Motor neuron (in vitro differentiated cells): ENCODE measurements at regions not wholly inside any gene's neighbourhood (a gene's known extent, or its start where the extent isn't known, plus 50 kb on each side); places are given as distances from the start of the nearest gene placed in this dataset.

Experiments used
- ATAC-seq, 8 experiments: fragments of 200-7000 bp; cut with Tn5 transposase; replicated peaks in 6 of 8; 2 replicates each; pipeline ENCODE4 v1.8.0; 2021; ENCODE audit warnings: mild to moderate bottlenecking in 8 of 8, moderate library complexity in 8 of 8
- H3K27ac ChIP-seq, 2 donors: fragments of 250-450 bp; sonication (Bioruptor Pico); 2 replicates each; pipeline ENCODE4 v1.9.0; 2021; ENCODE audit warnings: antibody characterized with exemption in 2 of 2, mild to moderate bottlenecking in 2 of 2, moderate library complexity in 1 of 2
- H3K4me1 ChIP-seq, 2 donors: fragments of 250-450 bp; sonication (Bioruptor Pico); replicated peaks in 1 of 2; 2 replicates each; pipeline ENCODE4 v1.6.1; 2021; ENCODE audit warnings: antibody characterized with exemption in 2 of 2, mild to moderate bottlenecking in 2 of 2, moderate library complexity in 1 of 2
- H3K4me3 ChIP-seq, 5 donors: fragments of 250-450 bp; sonication (Bioruptor Pico); 2 replicates each; pipeline ENCODE4 v1.9.0; 2021; ENCODE audit warnings: antibody characterized with exemption in 5 of 5, mild to moderate bottlenecking in 5 of 5, moderate library complexity in 4 of 5
- WGBS, 10 experiments: fragments of 450-650 bp; shearing (Covaris generic); methylation state at CpG; one replicate each; pipeline ENCODE4 v1.0.0; 2022; 5-methylcytosine and 5-hydroxymethylcytosine counted together
- in situ Hi-C, 9 experiments: fragments of 400-800 bp; cut with MboI; loops; one replicate each; pipeline ENCODE4 v1.15.0; 2021; ENCODE audit warnings: low sequenced_read_pairs in 9 of 9, low pct_unique_long_range_greater_than_20kb in 2 of 9; ENCODE audit not compliant: unreplicated experiment in 9 of 9

DNA sequence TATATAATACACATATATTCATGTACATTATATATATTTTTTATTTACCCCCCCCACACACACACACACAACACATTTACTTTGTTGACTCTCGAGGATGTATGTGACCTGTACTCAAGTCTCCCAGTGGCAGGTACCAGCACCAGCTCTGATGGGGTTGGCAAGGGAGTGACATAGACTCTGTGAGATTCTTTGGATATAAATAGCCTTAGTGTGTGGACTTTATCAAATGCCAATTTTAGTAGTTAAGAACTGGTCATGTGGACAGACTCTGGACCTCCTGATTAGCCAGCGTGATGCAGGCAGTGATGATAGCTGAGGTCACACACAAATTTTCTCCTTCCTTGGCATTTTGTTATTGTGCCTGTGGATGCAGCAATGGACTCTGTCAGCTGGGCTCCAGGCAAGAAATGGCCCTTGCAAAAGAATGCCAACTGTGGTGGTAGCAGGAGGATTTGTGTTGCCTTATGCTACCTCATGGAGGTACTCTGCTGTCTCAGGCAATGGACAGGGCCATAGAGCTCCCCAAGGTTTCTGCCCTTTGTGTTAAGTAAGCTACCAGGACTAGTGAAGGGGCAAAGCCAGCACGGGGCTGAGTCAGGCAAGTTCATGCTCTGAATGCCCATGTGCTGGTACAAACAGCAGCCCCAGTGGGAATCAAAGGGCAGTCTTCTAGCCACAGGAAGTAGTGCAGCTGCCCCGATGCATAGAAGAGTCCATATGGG lies 224.6 kb upstream of the ZWINT start:
- ATAC-seq: no peak
- no peak overlapping the region for H3K4me3 ChIP-seq
- in situ Hi-C loops: no loop called here
- 0 to 100% (median 74%) methylated on average over 1 to 3 of the region's 4 CpGs; no CpG with 5 or more reads in 2 of the 10 experiments for WGBS, 10 experiments
- no peak overlapping the region for H3K27ac ChIP-seq
- no peaks in the 10 kb centered on the region for H3K4me1 ChIP-seq

GRCh38 chr10:56583316-56583715 lies 222.3 kb upstream of the ZWINT start:
- WGBS, 10 experiments: 0 to 80% (median 18%) methylated on average over 1 of the region's 1 CpG; no CpG with 5 or more reads in 5 of the 10 experiments

DNA sequence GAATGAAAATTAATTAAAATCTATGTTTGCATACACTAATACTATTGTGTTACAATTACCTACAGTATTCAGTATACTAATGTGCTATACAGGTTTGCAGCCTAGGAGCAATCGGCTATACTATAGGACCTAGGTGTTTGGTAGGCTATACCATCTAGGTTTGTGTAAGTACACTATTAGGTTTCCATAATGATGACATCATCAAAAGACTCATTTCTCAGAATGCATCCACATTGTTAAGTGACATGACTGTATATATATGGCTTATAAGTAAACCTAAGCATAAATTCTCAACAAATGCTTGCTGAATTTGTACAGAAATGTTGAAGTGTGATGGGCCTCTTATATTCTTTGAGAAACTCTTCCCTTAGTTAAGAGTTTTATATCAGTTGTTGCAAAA lies 206.5 kb upstream of the ZWINT start:
- WGBS, 10 experiments: 0 to 100% (median 43%) methylated on average over 1 of the region's 1 CpG; no CpG with 5 or more reads in 4 of the 10 experiments

More at GRCh38 chr10:56583316-56583715, 222.3 kb upstream of the ZWINT start:
- no peak for ATAC-seq
- Histone ChIP-seq H3K4me1 (no peaks in the 10 kb centered on the region), H3K4me3 (no peak overlapping the region), H3K27ac (no peak overlapping the region)
- in situ Hi-C loops: no loop called here

DNA sequence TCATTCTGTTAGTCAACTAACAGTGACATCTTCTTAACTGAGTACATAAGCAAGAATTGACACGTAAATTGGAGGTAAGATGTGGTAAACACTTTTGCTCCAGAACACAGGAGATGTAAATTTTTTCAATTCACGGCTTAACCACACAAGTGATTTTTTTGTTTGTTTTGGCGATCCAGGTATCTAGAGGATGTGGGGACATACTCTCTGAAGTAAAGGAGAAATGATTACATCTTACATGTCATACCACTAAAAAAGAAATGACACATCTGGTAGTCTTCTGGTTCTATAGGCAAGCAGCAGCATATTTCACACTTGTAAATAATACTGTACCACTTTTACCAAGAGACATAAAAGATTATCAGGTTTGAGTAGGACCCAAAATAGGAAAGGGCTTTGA lies 200.3 kb upstream of the ZWINT start:
- Histone ChIP-seq H3K4me1 (peaks cover 0 to 6% of the 10 kb centered on the region in 2 donors), H3K27ac (no peak overlapping the region), H3K4me3 (no peak overlapping the region)
- 0 to 100% (median 80%) methylated on average over 1 to 3 of the region's 3 CpGs for WGBS, 10 experiments
- ATAC-seq: no peak
- in situ Hi-C loops: no loop called here

More for the DNA sequence above, 206.5 kb upstream of the ZWINT start:
- no peak overlapping the region for H3K4me3 ChIP-seq
- in situ Hi-C loops: no loop called here
- ATAC-seq: no peak
- H3K4me1 ChIP-seq: no peaks in the 10 kb centered on the region
- no peak overlapping the region for H3K27ac ChIP-seq

DNA sequence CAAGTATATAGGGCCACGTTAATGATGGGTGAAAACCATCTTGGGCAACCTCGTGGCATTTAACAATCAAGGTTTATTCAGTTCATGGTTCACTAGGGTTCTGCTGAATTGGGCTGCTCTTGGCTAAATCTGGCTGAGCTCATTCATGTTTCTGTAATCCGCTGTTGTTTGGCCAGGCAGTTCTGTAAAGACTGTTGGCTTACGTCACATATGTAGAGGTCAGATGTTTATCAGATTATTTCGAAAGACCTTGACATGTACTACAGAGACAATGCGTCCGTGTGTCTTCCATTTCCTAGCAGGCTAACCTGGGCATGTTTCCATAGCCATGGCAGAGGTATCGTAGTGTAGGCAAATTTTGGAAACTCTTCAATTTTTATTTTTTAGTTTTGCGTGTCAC lies 190.0 kb upstream of the ZWINT start:
- ATAC-seq: no peak
- Histone ChIP-seq H3K4me1 (no peaks in the 10 kb centered on the region), H3K4me3 (no peak overlapping the region), H3K27ac (no peak overlapping the region)
- WGBS, 10 experiments: 5 to 95% (median 79%) methylated on average over 3 to 9 of the region's 9 CpGs
- in situ Hi-C loops: no loop called here

DNA sequence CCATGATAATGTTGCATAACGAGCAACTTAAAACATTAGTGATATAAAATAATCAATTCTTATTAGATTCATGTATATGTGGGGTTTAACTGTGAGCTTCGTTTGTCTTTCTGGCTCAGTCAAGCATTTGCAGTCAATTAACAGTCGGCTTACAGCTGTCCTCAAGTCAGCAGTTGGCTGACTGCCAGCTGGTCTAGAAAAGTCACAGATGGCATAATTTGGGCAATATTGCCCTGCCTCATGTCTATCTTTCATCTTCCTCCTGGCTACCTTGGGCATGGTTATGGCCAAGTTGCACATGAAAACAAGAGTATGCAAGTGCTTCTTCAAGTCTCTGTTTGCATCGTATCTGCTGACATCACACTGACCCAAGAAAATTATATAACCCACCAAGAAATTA lies 186.1 kb upstream of the ZWINT start:
- in situ Hi-C loops: no loop called here
- no peak overlapping the region for H3K4me3 ChIP-seq
- WGBS, 10 experiments: 0 to 93% (median 62%) methylated on average over 1 to 4 of the region's 4 CpGs
- no peak overlapping the region for H3K27ac ChIP-seq
- no peak for ATAC-seq
- no peaks in the 10 kb centered on the region for H3K4me1 ChIP-seq

DNA sequence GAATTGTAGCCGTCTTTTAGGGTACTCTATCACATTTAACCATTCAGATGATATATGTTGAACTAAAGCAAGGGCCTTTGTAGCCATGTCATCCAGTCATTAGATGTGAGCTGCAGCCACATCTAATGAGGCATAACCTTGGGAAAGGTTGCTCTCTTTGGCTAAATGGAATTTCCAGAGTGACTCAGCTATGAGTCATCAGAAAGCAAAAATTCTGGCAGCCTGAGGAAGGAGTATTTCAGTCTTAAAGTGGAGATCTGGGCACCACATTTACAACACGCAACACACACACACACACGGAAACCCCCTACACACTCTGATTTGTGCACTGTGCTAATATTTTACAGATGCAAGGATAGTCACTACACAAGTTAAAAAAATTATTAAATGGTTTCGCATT lies 176.9 kb upstream of the ZWINT start:
- WGBS, 10 experiments: 10 to 100% (median 78%) methylated on average over 1 to 4 of the region's 4 CpGs; no CpG with 5 or more reads in 1 of the 10 experiments
- in situ Hi-C loops: no loop called here
- peak in 7 of 8 experiments; percentile 47 to 94 (median 72) for ATAC-seq

GRCh38 chr10:56522166-56522565 lies 161.1 kb upstream of the ZWINT start:
- 0 to 100% (median 80%) methylated on average over 1 to 3 of the region's 3 CpGs; no CpG with 5 or more reads in 1 of the 10 experiments for WGBS, 10 experiments
- in situ Hi-C loops: no loop called here

More for the DNA sequence above, 176.9 kb upstream of the ZWINT start:
- Histone ChIP-seq H3K4me1 (peaks cover 0 to 4% of the 10 kb centered on the region in 2 donors), H3K4me3 (no peak overlapping the region), H3K27ac (no peak overlapping the region)

GRCh38 chr10:56508562-56508961 lies 147.5 kb upstream of the ZWINT start:
- ATAC-seq: no peak
- 10 to 100% (median 32%) methylated on average over 1 to 2 of the region's 3 CpGs; no CpG with 5 or more reads in 4 of the 10 experiments for WGBS, 10 experiments
- Histone ChIP-seq H3K4me3 (no peak overlapping the region), H3K4me1 (no peaks in the 10 kb centered on the region), H3K27ac (no peak overlapping the region)
- in situ Hi-C loops: no loop called here

More at GRCh38 chr10:56522166-56522565, 161.1 kb upstream of the ZWINT start:
- Histone ChIP-seq H3K4me3 (no peak overlapping the region), H3K4me1 (no peaks in the 10 kb centered on the region), H3K27ac (no peak overlapping the region)
- ATAC-seq: no peak

GRCh38 chr10:56507033-56507432 lies 146.0 kb upstream of the ZWINT start:
- H3K4me3 ChIP-seq: no peak overlapping the region
- in situ Hi-C loops: no loop called here
- no peak for ATAC-seq
- no peaks in the 10 kb centered on the region for H3K4me1 ChIP-seq
- H3K27ac ChIP-seq: no peak overlapping the region
- WGBS, 10 experiments: 17 to 100% (median 62%) methylated on average over 1 to 3 of the region's 3 CpGs; no CpG with 5 or more reads in 2 of the 10 experiments

GRCh38 chr10:56505555-56505954 lies 144.5 kb upstream of the ZWINT start:
- WGBS, 10 experiments: 43 to 100% (median 83%) methylated on average over 1 to 3 of the region's 3 CpGs
- in situ Hi-C loops: no loop called here
- no peak for ATAC-seq
- Histone ChIP-seq H3K4me3 (no peak overlapping the region), H3K27ac (no peak overlapping the region), H3K4me1 (no peaks in the 10 kb centered on the region)

DNA sequence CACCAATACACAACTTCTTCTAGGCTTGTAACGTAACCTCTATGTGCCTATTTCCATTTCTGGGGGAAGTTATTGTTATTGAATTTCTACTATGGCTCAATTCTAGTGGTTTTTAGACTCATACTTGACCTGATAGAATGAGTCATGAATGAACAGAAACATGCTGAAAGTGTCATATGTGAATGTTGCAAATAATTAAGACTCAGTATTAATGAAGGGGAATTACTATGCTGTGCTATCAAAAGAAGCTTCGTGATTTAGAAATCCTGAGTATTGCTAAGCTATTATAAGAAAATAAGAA lies 135.1 kb upstream of the ZWINT start:
- ATAC-seq: no peak
- WGBS, 10 experiments: 0 to 97% (median 83%) methylated on average over 1 to 2 of the region's 2 CpGs
- H3K4me1 ChIP-seq: peaks cover 0 to 5% of the 10 kb centered on the region in 2 donors
- in situ Hi-C loops: no loop called here
- H3K4me3 ChIP-seq: no peak overlapping the region
- no peak overlapping the region for H3K27ac ChIP-seq

DNA sequence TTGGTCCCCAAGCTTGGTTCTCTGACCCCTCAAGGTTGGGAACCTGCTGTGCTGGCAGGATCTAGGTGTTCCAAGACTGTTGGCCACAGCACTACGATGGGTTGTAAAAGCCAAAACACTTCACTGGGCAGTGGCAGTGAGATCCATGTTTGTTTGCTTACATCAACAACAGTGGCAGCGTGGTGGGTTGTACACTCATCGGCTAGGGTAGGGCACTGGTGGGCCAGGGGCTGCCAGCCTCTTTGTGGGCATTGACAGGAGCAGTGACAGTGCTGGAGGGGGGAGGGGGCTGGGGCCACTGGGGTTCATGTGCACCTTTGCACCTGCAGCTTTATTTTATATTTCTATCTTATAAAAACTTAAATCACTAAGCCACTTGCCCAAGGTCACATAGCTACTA lies 126.7 kb upstream of the ZWINT start:
- no peak overlapping the region for H3K4me3 ChIP-seq
- in situ Hi-C loops: no loop called here
- no peak for ATAC-seq
- no peak overlapping the region for H3K27ac ChIP-seq
- 71 to 100% (median 100%) methylated on average over 1 of the region's 3 CpGs; no CpG with 5 or more reads in 7 of the 10 experiments for WGBS, 10 experiments
- H3K4me1 ChIP-seq: peaks cover 3 to 10% of the 10 kb centered on the region in 2 donors

DNA sequence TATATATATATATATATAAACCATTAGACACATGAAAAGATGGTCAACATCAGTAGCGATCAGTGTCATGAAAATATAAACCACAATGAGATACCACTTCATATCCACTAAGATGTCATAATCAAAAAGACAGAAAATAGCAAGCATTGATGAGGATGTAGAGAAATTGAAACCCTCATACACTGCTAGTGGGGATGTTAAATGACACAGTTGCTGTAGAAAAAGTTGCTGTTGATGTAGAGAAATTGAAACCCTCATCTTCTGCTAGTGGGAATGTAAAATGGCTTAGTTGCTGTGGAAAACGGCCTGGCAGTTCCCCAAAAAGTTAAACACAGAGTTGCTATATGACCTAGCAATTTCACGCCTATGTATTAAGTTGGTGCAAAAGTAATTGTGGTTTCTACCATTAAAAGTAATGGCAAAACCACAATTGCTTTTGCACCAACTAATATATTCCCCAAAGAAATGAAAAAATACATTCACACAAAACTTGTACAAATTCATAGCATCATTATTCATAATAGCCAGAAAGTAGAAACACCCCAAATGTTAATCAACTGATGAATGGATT lies 120.5 kb upstream of the ZWINT start:
- 0 to 100% (median 42%) methylated on average over 1 to 3 of the region's 3 CpGs; no CpG with 5 or more reads in 4 of the 10 experiments for WGBS, 10 experiments

More for the DNA sequence above, 120.5 kb upstream of the ZWINT start:
- no peak overlapping the region for H3K4me3 ChIP-seq
- no peak for ATAC-seq
- in situ Hi-C loops: no loop called here
- H3K4me1 ChIP-seq: no peaks in the 10 kb centered on the region
- no peak overlapping the region for H3K27ac ChIP-seq
